WTC11 (cell line): ENCODE measurements at regions not wholly inside any gene's neighbourhood (a gene's known extent, or its start where the extent isn't known, plus 50 kb on each side); places are given as distances from the start of the nearest gene placed in this dataset.

ENCODE experiments used
- ATAC-seq: fragments of 200-7000 bp; cut with Tn5 transposase; 2 replicates; pipeline ENCODE4 v1.10.0; 2021; ENCODE audit warnings: mild to moderate bottlenecking, moderate library complexity
- CTCF ChIA-PET: fragments of 300-600 bp; sonication (Branson Sonifier 250); formaldehyde crosslinking; loops from one replicate; lab custom pipeline; 2021; ENCODE audit warnings: antibody characterized with exemption; lab: Charles Lee
- POLR2A ChIA-PET: fragments of 350-600 bp; sonication (Branson Sonifier 250); formaldehyde crosslinking; loops from one replicate; lab custom pipeline; 2021; ENCODE audit warnings: antibody characterized with exemption; lab: Charles Lee
- DNase-seq: peaks from one replicate; pipeline ENCODE4 v3.0.0; 2021; ENCODE audit warnings: low spot score
- H3K27ac Mint-ChIP-seq: 2 replicates; pipeline ENCODE4 v1.8.0; 2021; ENCODE audit warnings: mixed read lengths
- H3K27me3 Mint-ChIP-seq: 2 replicates; pipeline ENCODE4 v1.8.0; 2021; ENCODE audit warnings: low read depth, mild to moderate bottlenecking, moderate library complexity, mixed read lengths
- H3K36me3 Mint-ChIP-seq: 2 replicates; pipeline ENCODE4 v1.8.0; 2021; ENCODE audit warnings: mixed read lengths
- H3K4me1 Mint-ChIP-seq: 2 replicates; pipeline ENCODE4 v1.8.0; 2022; ENCODE audit warnings: mixed read lengths
- H3K4me3 Mint-ChIP-seq: 2 replicates; pipeline ENCODE4 v1.8.0; 2021; ENCODE audit warnings: mild to moderate bottlenecking, moderate library complexity, mixed read lengths
- H3K9me3 Mint-ChIP-seq: 2 replicates; pipeline ENCODE4 v1.8.0; 2021; ENCODE audit warnings: mixed read lengths
- ATF2 ChIP-seq: sonication (generic); formaldehyde crosslinking; IDR thresholded peaks from 2 replicates; pipeline ENCODE4 v1.8.1; 2022; ENCODE audit warnings: low read depth, missing genetic modification reagents, borderline replicate concordance
- CREM ChIP-seq: sonication (generic); formaldehyde crosslinking; IDR thresholded peaks from 2 replicates; pipeline ENCODE4 v1.8.1; 2022; ENCODE audit warnings: mild to moderate bottlenecking, missing genetic modification reagents, moderate library complexity
- E2F5 ChIP-seq: sonication (generic); formaldehyde crosslinking; IDR thresholded peaks from 2 replicates; pipeline ENCODE4 v1.8.1; 2022; ENCODE audit warnings: mild to moderate bottlenecking, moderate library complexity, missing genetic modification reagents
- ELF4 ChIP-seq: sonication (generic); formaldehyde crosslinking; IDR thresholded peaks from 2 replicates; pipeline ENCODE4 v1.8.1; 2022; ENCODE audit warnings: low read depth, mild to moderate bottlenecking, moderate library complexity, missing genetic modification reagents
- FOXP1 ChIP-seq: sonication (generic); formaldehyde crosslinking; IDR thresholded peaks from 2 replicates; pipeline ENCODE4 v1.8.0; 2022; ENCODE audit warnings: missing genetic modification reagents, mild to moderate bottlenecking, moderate library complexity, borderline replicate concordance
- GABPB1 ChIP-seq: sonication (generic); formaldehyde crosslinking; IDR thresholded peaks from 2 replicates; pipeline ENCODE4 v1.8.1; 2023; ENCODE audit warnings: mild to moderate bottlenecking, missing genetic modification reagents
- GTF2I ChIP-seq: fragments of 250-450 bp; sonication (Bioruptor Pico); conservative IDR thresholded peaks from 2 replicates; pipeline ENCODE4 v1.4.0; 2021; ENCODE audit warnings: mild to moderate bottlenecking
- HMGA2 ChIP-seq: fragments of 250-450 bp; sonication (Bioruptor Pico); IDR thresholded peaks from 2 replicates; pipeline ENCODE4 v1.4.0; 2021; ENCODE audit warnings: mild to moderate bottlenecking, moderate library complexity
- HMGXB4 ChIP-seq: sonication (generic); formaldehyde crosslinking; IDR thresholded peaks from 2 replicates; pipeline ENCODE4 v1.8.1; 2023; ENCODE audit warnings: mild to moderate bottlenecking, moderate library complexity, missing genetic modification reagents
- IRF1 ChIP-seq: sonication (generic); formaldehyde crosslinking; IDR thresholded peaks from 2 replicates; pipeline ENCODE4 v1.8.0; 2023; ENCODE audit warnings: missing genetic modification reagents
- JUN ChIP-seq: sonication (generic); formaldehyde crosslinking; IDR thresholded peaks from 2 replicates; pipeline ENCODE4 v1.8.0; 2023; ENCODE audit warnings: mild to moderate bottlenecking, missing genetic modification reagents
- KAT7 ChIP-seq: sonication (generic); formaldehyde crosslinking; IDR thresholded peaks from 2 replicates; pipeline ENCODE4 v1.8.1; 2023; ENCODE audit warnings: missing genetic modification reagents, mild to moderate bottlenecking, borderline replicate concordance
- MAX ChIP-seq: sonication (generic); formaldehyde crosslinking; IDR thresholded peaks from 2 replicates; pipeline ENCODE4 v1.8.0; 2022; ENCODE audit warnings: mild to moderate bottlenecking, missing genetic modification reagents
- NFYB ChIP-seq: sonication (generic); formaldehyde crosslinking; conservative IDR thresholded peaks from 2 replicates; pipeline ENCODE4 v1.8.0; 2022; ENCODE audit warnings: low read depth, missing genetic modification reagents
- NR3C1 ChIP-seq: sonication (generic); formaldehyde crosslinking; conservative IDR thresholded peaks from 2 replicates; pipeline ENCODE4 v1.8.1; 2023; ENCODE audit warnings: low read depth, mild to moderate bottlenecking, missing genetic modification reagents
- RORB ChIP-seq: fragments of 250-450 bp; sonication (Bioruptor Pico); IDR thresholded peaks from 2 replicates; pipeline ENCODE4 v1.9.0; 2021; ENCODE audit warnings: mild to moderate bottlenecking
- STAT6 ChIP-seq: sonication (generic); formaldehyde crosslinking; conservative IDR thresholded peaks from 2 replicates; pipeline ENCODE4 v1.8.1; 2023; ENCODE audit warnings: mild to moderate bottlenecking, low read depth, missing genetic modification reagents, moderate library complexity
- TP53 ChIP-seq: sonication (generic); formaldehyde crosslinking; IDR thresholded peaks from 2 replicates; pipeline ENCODE4 v1.8.1; 2023; ENCODE audit warnings: mild to moderate bottlenecking, missing genetic modification reagents
- ZNF263 ChIP-seq: sonication (generic); formaldehyde crosslinking; IDR thresholded peaks from 2 replicates; pipeline ENCODE4 v1.8.1; 2022; ENCODE audit warnings: low read depth, mild to moderate bottlenecking, moderate library complexity, missing genetic modification reagents
- ZNF281 ChIP-seq: sonication (generic); formaldehyde crosslinking; IDR thresholded peaks from 2 replicates; pipeline ENCODE4 v1.8.0; 2023; ENCODE audit warnings: mild to moderate bottlenecking, missing genetic modification reagents
- ZNF532 ChIP-seq: fragments of 250-450 bp; sonication (Bioruptor Pico); IDR thresholded peaks from 2 replicates; pipeline ENCODE4 v1.9.0; 2021; ENCODE audit warnings: mild to moderate bottlenecking, borderline replicate concordance

- TF ChIP-seq HMGXB4 (CRISPR knock-in tag) = no peak
Observed at GRCh38 chr7:51645255-51645654, 328.6 kb upstream of the COBL start (continued).

- H3K27me3 Mint-ChIP-seq = no peaks in the 10 kb centered on the region; the same call in 1 of the 2 replicates
- TF ChIP-seq E2F5 = no peak
- no peak for TF ChIP-seq HMGA2 (CRISPR knock-in tag)
- TF ChIP-seq FOXP1 (CRISPR knock-in tag) = no peak
- no peak for TF ChIP-seq IRF1
- no peak for TF ChIP-seq NR3C1 (CRISPR knock-in tag)
- TF ChIP-seq RORB = no peak
- no peak for TF ChIP-seq JUN (CRISPR knock-in tag)
- TF ChIP-seq ZNF281 (CRISPR knock-in tag) = no peak
- TF ChIP-seq ZNF263 (CRISPR knock-in tag) = no peak
- no peak for TF ChIP-seq GABPB1 (CRISPR knock-in tag)
- no peak for TF ChIP-seq STAT6 (CRISPR knock-in tag)
- TF ChIP-seq ATF2 (CRISPR knock-in tag) = no peak
- TF ChIP-seq MAX (CRISPR knock-in tag) = no peak
- no peak for TF ChIP-seq NFYB (CRISPR knock-in tag)
- TF ChIP-seq ZNF532 = no peak
- TF ChIP-seq CREM (CRISPR knock-in tag) = no peak
- TF ChIP-seq ELF4 (CRISPR knock-in tag) = no peak
- no peak for TF ChIP-seq TP53 (CRISPR knock-in tag)
- TF ChIP-seq GTF2I (CRISPR knock-in tag) = no peak
- no peak for TF ChIP-seq KAT7 (CRISPR knock-in tag)
- POLR2A ChIA-PET = no interaction called here
- H3K4me1 Mint-ChIP-seq = peaks cover 8% of the 10 kb centered on the region
- ATAC-seq = no peak
- no peak overlapping the region for H3K27ac Mint-ChIP-seq
- H3K9me3 Mint-ChIP-seq = no peaks in the 10 kb centered on the region
- H3K4me3 Mint-ChIP-seq = no peak overlapping the region
- CTCF ChIA-PET = no interaction called here
- no peaks in the 10 kb centered on the region for H3K36me3 Mint-ChIP-seq
- no peak for DNase-seq
Observed at GRCh38 chr7:51644216-51644615, 327.6 kb upstream of the COBL start.
